SK-N-SH (cell line): ENCODE measurements at regions not wholly inside any gene's neighbourhood (a gene's known extent, or its start where the extent isn't known, plus 50 kb on each side); places are given as distances from the start of the nearest gene placed in this dataset.
"Not testable (repeated sequence)": the region's sequence is repeated elsewhere in the genome, so short reads cannot be mapped to it uniquely, and the experiment has no call there.

Experiments used
- CTCF ChIA-PET: fragments of 300-600, 350-600 bp; formaldehyde crosslinking; extraction: SDS; loops from one replicate; lab custom pipeline; 2021; lab: Yijun Ruan, JAX
- POLR2A ChIA-PET: fragments of 350-600 bp; sonication (Branson Sonifier 250); formaldehyde crosslinking; extraction: SDS; loops from one replicate; lab custom pipeline; 2020; ENCODE audit warnings: antibody characterized with exemption, inconsistent platforms; lab: Yijun Ruan, JAX
- DNase-seq: peaks from one replicate; pipeline ENCODE4 v3.0.0; 2012
- H2AFZ ChIP-seq: fragments of 200-600 bp; sonication (generic); 2 replicates; pipeline ENCODE4 v1.8.1; 2016; ENCODE audit warnings: antibody characterized with exemption, mild to moderate bottlenecking, low read depth
- H3F3A ChIP-seq: fragments of 200-600 bp; sonication (generic); replicated peaks from 2 replicates; pipeline ENCODE3; 2016; ENCODE audit warnings: antibody characterized with exemption, mild to moderate bottlenecking; ENCODE audit not compliant: insufficient read depth
- H3K27ac ChIP-seq, 2 experiments: fragments of 200-500 bp in 1 of 2; fragments of 200-600 bp in 1 of 2; sonication (Bioruptor generic) in 1 of 2; sonication (generic), shearing (Covaris generic) in 1 of 2; 2 replicates each; pipeline versions ENCODE4 v1.5.1 to v1.6.1; 2014 to 2016; ENCODE audit warnings: low read depth in 2 of 2, inconsistent platforms in 1 of 2, low read length in 1 of 2, mild to moderate bottlenecking in 1 of 2, mixed read lengths in 1 of 2
- H3K27me3 ChIP-seq: fragments of 200-600 bp; sonication (generic), shearing (Covaris generic); 2 replicates; pipeline ENCODE4 v1.6.1; 2016; ENCODE audit warnings: mixed run types; ENCODE audit not compliant: insufficient read depth
- H3K36me3 ChIP-seq, 2 experiments: fragments of 200-500 bp in 1 of 2; fragments of 200-600 bp in 1 of 2; sonication (Bioruptor generic) in 1 of 2; sonication (generic) in 1 of 2; replicated peaks in 1 of 2; 2 replicates each; pipeline versions ENCODE3 to v1.5.1; 2014 to 2016; ENCODE audit warnings: low read length in 1 of 2, mild to moderate bottlenecking in 1 of 2; ENCODE audit not compliant: insufficient read depth in 2 of 2, control insufficient read depth in 1 of 2
- H3K4me1 ChIP-seq, 2 experiments: fragments of 200-500 bp in 1 of 2; fragments of 200-600 bp in 1 of 2; sonication (Bioruptor generic) in 1 of 2; sonication (generic), shearing (Covaris generic) in 1 of 2; 2 replicates each; pipeline versions ENCODE4 v1.5.1 to v1.6.1; 2014 to 2016; ENCODE audit warnings: low read depth in 1 of 2, low read length in 1 of 2, mixed run types in 1 of 2; ENCODE audit not compliant: insufficient read depth in 2 of 2, control insufficient read depth in 1 of 2
- H3K4me2 ChIP-seq: fragments of 200-600 bp; sonication (generic), shearing (Covaris generic); 2 replicates; pipeline ENCODE4 v1.6.1; 2017; ENCODE audit warnings: mixed run types
- H3K4me3 ChIP-seq, 2 experiments: fragments of 200-500 bp in 1 of 2; fragments of 200-600 bp in 1 of 2; sonication (Bioruptor generic) in 1 of 2; sonication (generic), shearing (Covaris generic) in 1 of 2; 2 replicates each; pipeline versions ENCODE4 v1.5.1 to v1.8.1; 2014 to 2016; ENCODE audit warnings: low read depth in 2 of 2, inconsistent platforms in 1 of 2, low read length in 1 of 2, mild to moderate bottlenecking in 1 of 2, mixed read lengths in 1 of 2, moderate library complexity in 1 of 2
- H3K79me2 ChIP-seq: fragments of 200-600 bp; sonication (generic); 2 replicates; pipeline ENCODE4 v1.8.1; 2017; ENCODE audit warnings: mild to moderate bottlenecking; ENCODE audit not compliant: insufficient read depth
- H3K9ac ChIP-seq: fragments of 200-600 bp; sonication (generic); 2 replicates; pipeline ENCODE4 v1.6.1; 2017; ENCODE audit warnings: mixed run types
- H3K9me2 ChIP-seq: fragments of 200-600 bp; sonication (generic); 2 replicates; pipeline ENCODE4 v1.6.1; 2017; ENCODE audit warnings: mixed run types
- H3K9me3 ChIP-seq: fragments of 200-600 bp; sonication (generic); 2 replicates; pipeline ENCODE4 v1.6.1; 2017; ENCODE audit warnings: mixed run types, mild to moderate bottlenecking, moderate library complexity
- H4K20me1 ChIP-seq: fragments of 200-600 bp; sonication (generic); 2 replicates; pipeline ENCODE4 v1.6.1; 2017; ENCODE audit warnings: mild to moderate bottlenecking, mixed run types; ENCODE audit not compliant: insufficient read depth
- CHD2 ChIP-seq: fragments of 150-350 bp; IDR thresholded peaks from 2 replicates; pipeline ENCODE4 v1.6.1; 2018; ENCODE audit warnings: low read length; ENCODE audit not compliant: partially characterized antibody
- CTCF ChIP-seq: fragments of 200-600 bp; sonication (generic); IDR thresholded peaks from 2 replicates; pipeline ENCODE4 v1.6.1; 2017; ENCODE audit warnings: antibody characterized with exemption, mild to moderate bottlenecking, moderate library complexity
- EZH2phosphoT487 ChIP-seq: fragments of 200-600 bp; sonication (generic); IDR thresholded peaks from 2 replicates; pipeline ENCODE4 v1.6.1; 2017; ENCODE audit warnings: low read depth, mixed run types, mild to moderate bottlenecking, antibody characterized with exemption, moderate library complexity, borderline replicate concordance
- GABPA ChIP-seq: IDR thresholded peaks from 2 replicates; pipeline ENCODE4 v1.4.0; 2012; ENCODE audit warnings: low read depth, mild to moderate bottlenecking
- GATA2 ChIP-seq: sonication (generic); formaldehyde crosslinking; IDR thresholded peaks from 2 replicates; pipeline ENCODE4 v1.5.0; 2020; ENCODE audit warnings: mild to moderate bottlenecking, missing genetic modification reagents
- IRF3 ChIP-seq: fragments of 150-350 bp; IDR thresholded peaks from 2 replicates; pipeline ENCODE4 v1.6.1; 2016; ENCODE audit warnings: mild to moderate bottlenecking, low read depth, low read length
- JUND ChIP-seq: IDR thresholded peaks from 2 replicates; pipeline ENCODE4 v1.4.0; 2012
- MEF2A ChIP-seq: IDR thresholded peaks from 2 replicates; pipeline ENCODE4 v1.4.0; 2012; ENCODE audit warnings: low read depth, borderline replicate concordance
- MXI1 ChIP-seq: IDR thresholded peaks from 2 replicates; pipeline ENCODE4 v1.6.1; 2012; ENCODE audit warnings: mild to moderate bottlenecking, low read depth, low read length, improper control_type of control experiment
- POLR2AphosphoS5 ChIP-seq: IDR thresholded peaks from 2 replicates; pipeline ENCODE4 v1.6.1; 2012; ENCODE audit warnings: low read depth, low read length
- RAD21 ChIP-seq: IDR thresholded peaks from 2 replicates; pipeline ENCODE4 v1.6.1; 2012; ENCODE audit warnings: mild to moderate bottlenecking, low read length
- RCOR1 ChIP-seq: fragments of 150-350 bp; IDR thresholded peaks from 2 replicates; pipeline ENCODE4 v1.6.1; 2017; ENCODE audit warnings: antibody characterized with exemption, low read length
- REST ChIP-seq: IDR thresholded peaks from 2 replicates; pipeline ENCODE4 v1.6.1; 2012; ENCODE audit warnings: mild to moderate bottlenecking, low read depth, low read length, moderate library complexity
- RXRA ChIP-seq: IDR thresholded peaks from 2 replicates; pipeline ENCODE4 v1.4.0; 2012; ENCODE audit warnings: low read depth, mild to moderate bottlenecking, borderline replicate concordance
- SMC3 ChIP-seq: IDR thresholded peaks from 2 replicates; pipeline ENCODE4 v1.6.1; 2012; ENCODE audit warnings: low read depth, low read length, improper control_type of control experiment
- TCF12 ChIP-seq: IDR thresholded peaks from 2 replicates; pipeline ENCODE4 v1.4.0; 2012
- WGBS: methylation state at CpG from one replicate; pipeline ENCODE4 v1.1.6; 2017; ENCODE audit warnings: low lambda C conversion rate; 5-methylcytosine and 5-hydroxymethylcytosine counted together

GRCh38 chr2:175707322-175707721 lies 294.7 kb downstream of the LNPK start:
- ChIA-PET CTCF (interaction anchor here (1.5 to 1.8 kb wide), 2 partner anchors 16 to 378 kb away, joined by 3 to 4 read pairs; no protein-coding TSS in a partner anchor), POLR2A (no interaction called here)
- Histone ChIP-seq H3K9ac (no peak overlapping the region), H3K27me3 (no peaks in the 10 kb centered on the region), H3K9me2 (no peaks in the 10 kb centered on the region), H4K20me1 (no peaks in the 10 kb centered on the region), H3K9me3 (no peaks in the 10 kb centered on the region), H3K4me1 (no peaks in the 10 kb centered on the region), H3K36me3 (no peaks in the 10 kb centered on the region), H3K4me3 (no peak overlapping the region), H3K27ac (no peak overlapping the region), H3K4me2 (no peak overlapping the region), H3F3A (no peaks in the 10 kb centered on the region), H3K79me2 (no peaks in the 10 kb centered on the region)
- 39% methylated on average over 8 of the region's 8 CpGs for WGBS
- DNase-seq = no peak
- TF ChIP-seq POLR2AphosphoS5 (no peak), CHD2 (no peak), GATA2 (CRISPR knock-in tag) (no peak), CTCF (no peak), MEF2A (no peak), MXI1 (no peak), IRF3 (no peak), SMC3 (no peak), GABPA (no peak)
- TF ChIP-seq, all 33 proteins: peak for 0
- H2AFZ ChIP-seq = no peak overlapping the region

GRCh38 chr2:175704568-175704967 lies 297.5 kb downstream of the LNPK start:
- POLR2A ChIA-PET, H3K27me3 ChIP-seq: not testable (repeated sequence)

GRCh38 chr2:175698061-175698460 lies 304.0 kb downstream of the LNPK start:
- no peak for DNase-seq
- no peaks in the 10 kb centered on the region for H3K9me3 ChIP-seq
- H3K27me3 ChIP-seq = no peaks in the 10 kb centered on the region
- WGBS = 77% methylated on average over 1 of the region's 1 CpG
- POLR2A ChIA-PET = no interaction called here
- no peaks in the 10 kb centered on the region for H3K79me2 ChIP-seq
- H3F3A ChIP-seq = no peaks in the 10 kb centered on the region
- no peak overlapping the region for H3K27ac ChIP-seq
- H3K4me1 ChIP-seq = no peaks in the 10 kb centered on the region; a peak in 1 of 4 replicates
- no peak overlapping the region for H3K4me3 ChIP-seq
- H2AFZ ChIP-seq = no peak overlapping the region
- no peaks in the 10 kb centered on the region for H3K36me3 ChIP-seq
- CTCF ChIA-PET = interaction anchor here (2.1 kb wide), 1 partner anchor 390 kb away, joined by 6 read pairs; no protein-coding TSS in a partner anchor
- no peaks in the 10 kb centered on the region for H4K20me1 ChIP-seq
- no peak overlapping the region for H3K4me2 ChIP-seq
- H3K9me2 ChIP-seq = no peaks in the 10 kb centered on the region
- no peak overlapping the region for H3K9ac ChIP-seq
- no peak for TF ChIP-seq RCOR1
- TF ChIP-seq JUND = no peak
- no peak for TF ChIP-seq RAD21
- no peak for TF ChIP-seq EZH2phosphoT487
- no peak for TF ChIP-seq RXRA
- no peak for TF ChIP-seq TCF12
- no peak for TF ChIP-seq GATA2 (CRISPR knock-in tag)
- no peak for TF ChIP-seq CHD2
- TF ChIP-seq REST = no peak

More at GRCh38 chr2:175704568-175704967, 297.5 kb downstream of the LNPK start:
- H3K9me2 ChIP-seq, H3K9me3 ChIP-seq, CTCF ChIA-PET, H3K27ac ChIP-seq, H3F3A ChIP-seq, H3K4me3 ChIP-seq, DNase-seq, H3K9ac ChIP-seq, H3K79me2 ChIP-seq, H3K4me1 ChIP-seq, H2AFZ ChIP-seq, H3K36me3 ChIP-seq, H4K20me1 ChIP-seq, H3K4me2 ChIP-seq: not testable (repeated sequence)
- 70% methylated on average over 18 of the region's 22 CpGs for WGBS
